Heart left ventricle (tissue), 16 donors: ENCODE measurements at regions not wholly inside any gene's neighbourhood (a gene's known extent, or its start where the extent isn't known, plus 50 kb on each side); places are given as distances from the start of the nearest gene placed in this dataset.
A peak's percentile ranks its signal among the peaks of the same experiment; 100 is the strongest.

Source experiments
- ATAC-seq, 4 donors: fragments of 200-7000 bp; cut with Tn5 transposase; one replicate each; pipeline ENCODE4 v1.9.1; 2020 to 2022; ENCODE audit warnings: moderate library complexity in 4 of 4, mild to moderate bottlenecking in 3 of 4, moderate number of reproducible peaks in 1 of 4
- DNase-seq, 5 donors: peaks; one replicate each; pipeline ENCODE4 v3.0.0-alpha.2; 2020
- H3K27ac ChIP-seq, 12 donors: fragments of 200-600 bp; sonication (generic) in 4 of 12; one replicate each; pipeline versions ENCODE4 v1.5.0 to v1.8.0; 2016 to 2022; ENCODE audit warnings: mild to moderate bottlenecking in 2 of 12
- H3K27me3 ChIP-seq, 9 donors: fragments of 200-600 bp; sonication (generic) in 2 of 9; one replicate each; pipeline versions ENCODE4 v1.5.1 to v1.8.0; 2016 to 2022; ENCODE audit warnings: mild to moderate bottlenecking in 3 of 9
- H3K36me3 ChIP-seq, 9 donors: fragments of 200-600 bp; sonication (generic) in 2 of 9; one replicate each; pipeline versions ENCODE4 v1.5.0 to v1.8.0; 2018 to 2022; ENCODE audit warnings: mild to moderate bottlenecking in 2 of 9
- H3K4me1 ChIP-seq, 12 donors: fragments of 200-600 bp; sonication (generic) in 4 of 12; one replicate each; pipeline versions ENCODE4 v1.5.0 to v1.8.0; 2016 to 2022; ENCODE audit warnings: mild to moderate bottlenecking in 3 of 12
- H3K4me3 ChIP-seq, 12 donors: fragments of 200-600 bp; sonication (generic) in 4 of 12; one replicate each; pipeline versions ENCODE4 v1.5.0 to v1.8.0; 2017 to 2022; ENCODE audit warnings: mild to moderate bottlenecking in 9 of 12, moderate library complexity in 4 of 12
- H3K9me3 ChIP-seq, 12 donors: fragments of 200-600 bp; sonication (generic) in 4 of 12; one replicate each; pipeline versions ENCODE4 v1.5.0 to v1.8.0; 2016 to 2022; ENCODE audit warnings: mild to moderate bottlenecking in 1 of 12
- CTCF ChIP-seq, 12 donors: fragments of 200-600 bp; sonication (generic) in 4 of 12; IDR thresholded peaks; one replicate each; pipeline versions ENCODE4 v1.5.0 to v1.8.0; 2018 to 2022; ENCODE audit warnings: antibody characterized with exemption in 12 of 12, mild to moderate bottlenecking in 5 of 12
- POLR2A ChIP-seq, 2 donors: fragments of 450-650 bp; IDR thresholded peaks; one replicate each; pipeline ENCODE4 v1.6.1; 2017; ENCODE audit warnings: antibody characterized with exemption in 2 of 2, mild to moderate bottlenecking in 2 of 2, moderate library complexity in 2 of 2
- WGBS, 4 donors: extraction: QIAGEN DNeasy Blood & Tissue Kit in 2 of 4; methylation state at CpG; one replicate each; pipeline versions ENCODE4 v1.1.5 to v1.1.7; 2013 to 2018; 5-methylcytosine and 5-hydroxymethylcytosine counted together
- intact Hi-C, 10 donors: fragments of 100-400 bp; cut with DNase I; formaldehyde crosslinking; loops; one replicate each; pipeline versions ENCODE4 v1.11.1 to v1.14.2; 2022
- donor health status: ischemic (EF 13 %, LVEDD 7.1; RV severe dilation, severe dysfunction).
- donor health status: healthy with polysubstance abuse.
- donor health status: DM: no; HTN: yes; CAD: no.
- donor health status: DM: no; HTN: no; CAD: no.
- donor health status: ischemic (EF 25% LVEDD 6.9; RV normal size, moderate dysfunction).
- donor health status: ischemic (EF 25% LVEDD 5.7; RV mildly dilated, moderate dysfunction).
- donor health status: healthy.
- donor health status: DM: yes; HTN: yes; CAD: no.
- donor health status: ischemic (EF 35%, LVEDD 5.7; RV mildly dilated, moderate dysfunction).
- donor health status: nonischemic (EF 11% LVEDD 7.7; RV severe dilation, severe dysfunction).
- donor health status: DM: yes; HTN: yes; CAD: no.
- donor health status: PGD.
- donor health status: ischemic (EF 29% LVEDD 5.4; RV normal size, mild dysfunction).
- donor health status: nonischemic (EF 23%, LVEDD 6.1; RV moderate dilation, normal function).

GRCh38 chr7:142376356-142376997, 118.6 kb upstream of the PRSS58 start:
- 49 to 59% (median 57%) methylated on average over 6 of the region's 6 CpGs for WGBS, 4 donors
- no peak for ATAC-seq
- Histone ChIP-seq H3K27me3 (peaks cover 0 to 5% (median 0%) of the 10 kb centered on the region in 9 donors), H3K4me3 (no peak overlapping the region), H3K4me1 (peaks cover 0 to 6% (median 0%) of the 10 kb centered on the region in 12 donors), H3K9me3 (no peaks in the 10 kb centered on the region), H3K27ac (no peak overlapping the region), H3K36me3 (no peaks in the 10 kb centered on the region)
- intact Hi-C loops = no loop called here
- DNase-seq = no peak
- no peak for TF ChIP-seq CTCF (IDR thresholded peaks at IDR 0.05)
- no peak for TF ChIP-seq POLR2A (IDR thresholded peaks at IDR 0.05)

GRCh38 chr7:142375710-142376313, 118.0 kb upstream of the PRSS58 start:
- peaks cover 0 to 5% (median 0%) of the 10 kb centered on the region in 9 donors for H3K27me3 ChIP-seq
- DNase-seq = no peak
- H3K36me3 ChIP-seq = no peaks in the 10 kb centered on the region
- no peak overlapping the region for H3K27ac ChIP-seq
- intact Hi-C loops = no loop called here
- peak in 1 of 4 donors; percentile 18 for ATAC-seq
- H3K9me3 ChIP-seq = no peaks in the 10 kb centered on the region
- peaks cover 0 to 6% (median 0%) of the 10 kb centered on the region in 12 donors for H3K4me1 ChIP-seq
- TF ChIP-seq CTCF (IDR thresholded peaks at IDR 0.05) = no peak
- no peak for TF ChIP-seq POLR2A (IDR thresholded peaks at IDR 0.05)
- 40 to 70% (median 48%) methylated on average over 3 to 4 of the region's 4 CpGs for WGBS, 4 donors
- no peak overlapping the region for H3K4me3 ChIP-seq

- TF ChIP-seq CTCF (IDR thresholded peaks at IDR 0.05) (no peak), POLR2A (IDR thresholded peaks at IDR 0.05) (no peak)
- H3K27me3 ChIP-seq = peaks cover 0 to 4% (median 0%) of the 10 kb centered on the region in 9 donors
- DNase-seq (no peak), ATAC-seq (no peak)
- H3K9me3 ChIP-seq = peaks cover 0 to 20% (median 6%) of the 10 kb centered on the region in 12 donors
- H3K4me3 ChIP-seq = no peak overlapping the region
- intact Hi-C loops = no loop called here
- peak overlapping the region in 1 of 12 donors; percentile 22 for H3K27ac ChIP-seq
- WGBS, 4 donors = 57 to 77% (median 63%) methylated on average over 3 of the region's 3 CpGs
- H3K36me3 ChIP-seq = no peaks in the 10 kb centered on the region
- peaks cover 0 to 6% (median 0%) of the 10 kb centered on the region in 12 donors for H3K4me1 ChIP-seq
These were observed 114.9 kb upstream of the PRSS58 start for GRCh38 chr7:142372727-142373126.

- intact Hi-C loops = no loop called here
- H3K27ac ChIP-seq = no peak overlapping the region
- TF ChIP-seq POLR2A (IDR thresholded peaks at IDR 0.05) (no peak), CTCF (IDR thresholded peaks at IDR 0.05) (no peak)
- H3K9me3 ChIP-seq = peaks cover 0 to 24% (median 9%) of the 10 kb centered on the region in 12 donors
- ATAC-seq (no peak), DNase-seq (no peak)
- WGBS, 4 donors = 80 to 88% (median 83%) methylated on average over 4 of the region's 4 CpGs
- H3K4me3 ChIP-seq = no peak overlapping the region
- H3K4me1 ChIP-seq = peaks cover 0 to 6% (median 0%) of the 10 kb centered on the region in 12 donors
- no peaks in the 10 kb centered on the region for H3K27me3 ChIP-seq
- H3K36me3 ChIP-seq = no peaks in the 10 kb centered on the region
These were observed 113.9 kb upstream of the PRSS58 start for GRCh38 chr7:142371586-142372377.
